IPS-18a (cell line): ENCODE measurements at regions not wholly inside any gene's neighbourhood (a gene's known extent, or its start where the extent isn't known, plus 50 kb on each side); places are given as distances from the start of the nearest gene placed in this dataset.

Experiments
- H3K27ac ChIP-seq: one replicate; pipeline ENCODE4 v1.5.1; 2013; ENCODE audit warnings: low read length
- H3K27me3 ChIP-seq: one replicate; pipeline ENCODE4 v1.6.1; 2013; ENCODE audit warnings: mild to moderate bottlenecking, low read length; ENCODE audit not compliant: control insufficient read depth, insufficient read depth
- H3K36me3 ChIP-seq: one replicate; pipeline ENCODE4 v1.6.1; 2013; ENCODE audit warnings: low read depth, low read length; ENCODE audit not compliant: control insufficient read depth
- H3K4me1 ChIP-seq: one replicate; pipeline ENCODE4 v1.6.1; 2013; ENCODE audit warnings: low read depth, low read length; ENCODE audit not compliant: control insufficient read depth
- H3K4me3 ChIP-seq: one replicate; pipeline ENCODE4 v1.5.1; 2013; ENCODE audit warnings: low read length
- H3K9ac ChIP-seq: one replicate; pipeline ENCODE4 v1.6.1; 2013; ENCODE audit warnings: mild to moderate bottlenecking, low read length, moderate library complexity
- H3K9me3 ChIP-seq: one replicate; pipeline ENCODE4 v1.6.1; 2013; ENCODE audit warnings: low read depth, low read length; ENCODE audit not compliant: control insufficient read depth

DNA sequence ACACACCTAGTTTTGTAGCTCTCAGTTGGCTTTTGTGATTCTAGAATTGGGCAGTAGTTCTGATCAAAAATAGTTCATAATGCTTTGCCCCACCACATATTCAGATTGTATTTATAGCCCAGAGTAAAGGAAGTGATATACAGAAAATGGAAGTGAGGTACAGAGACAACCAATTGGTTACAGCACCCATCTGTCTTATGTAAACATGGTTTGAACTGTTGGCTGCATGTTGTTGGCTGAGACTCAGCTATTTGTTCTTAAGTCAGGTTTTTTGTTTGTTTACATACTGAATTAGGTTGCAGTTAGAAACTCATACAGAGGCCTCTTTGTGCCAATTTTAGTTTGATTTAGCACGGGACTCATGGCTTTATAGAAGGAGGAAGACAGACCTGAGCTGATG lies 158.9 kb upstream of the GPR26 start:
- no peak overlapping the region for H3K27ac ChIP-seq
- H3K4me3 ChIP-seq, result no peak overlapping the region
- H3K27me3 ChIP-seq, result no peaks in the 10 kb centered on the region

DNA sequence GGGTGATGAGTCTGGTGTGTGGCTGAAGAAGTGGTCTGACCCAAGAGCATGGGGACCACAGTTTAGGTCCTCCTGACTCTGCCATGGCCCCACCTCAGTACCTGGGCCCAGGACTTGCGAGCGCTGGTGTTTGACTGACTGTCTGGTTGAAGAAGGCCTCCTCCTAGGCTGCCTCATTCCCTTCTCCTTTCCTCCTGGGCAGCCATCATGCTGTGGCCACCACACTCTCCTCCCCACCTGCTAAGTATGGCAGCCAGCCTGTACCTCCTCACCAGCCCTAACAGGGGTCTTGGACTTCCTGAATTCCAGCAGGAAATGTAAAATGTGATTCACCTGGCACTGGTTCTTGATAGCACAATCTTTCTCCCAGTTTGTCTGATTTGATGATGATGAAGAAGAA lies 156.8 kb upstream of the GPR26 start:
- Histone ChIP-seq H3K27ac (no peak overlapping the region), H3K36me3 (no peaks in the 10 kb centered on the region), H3K27me3 (no peaks in the 10 kb centered on the region), H3K4me1 (peaks cover 14% of the 10 kb centered on the region), H3K9me3 (no peaks in the 10 kb centered on the region), H3K4me3 (no peak overlapping the region), H3K9ac (no peak overlapping the region)

More for the DNA sequence above, 158.9 kb upstream of the GPR26 start:
- Histone ChIP-seq H3K9me3 (no peaks in the 10 kb centered on the region), H3K9ac (no peak overlapping the region), H3K36me3 (no peaks in the 10 kb centered on the region), H3K4me1 (no peaks in the 10 kb centered on the region)

- peaks cover 14% of the 10 kb centered on the region for H3K4me1 ChIP-seq
- no peaks in the 10 kb centered on the region for H3K27me3 ChIP-seq
- H3K27ac ChIP-seq, result no peak overlapping the region
- H3K9me3 ChIP-seq, result no peaks in the 10 kb centered on the region
- H3K4me3 ChIP-seq, result peak overlapping the region; percentile 16
- H3K9ac ChIP-seq, result peak overlapping the region; percentile 21
- no peaks in the 10 kb centered on the region for H3K36me3 ChIP-seq
These were observed 153.0 kb upstream of the GPR26 start for GRCh38 chr10:123512901-123513775.

GRCh38 chr10:123513870-123514269 lies 152.3 kb upstream of the GPR26 start:
- Histone ChIP-seq H3K4me3 (peak overlapping the region; percentile 16), H3K27ac (no peak overlapping the region), H3K27me3 (no peaks in the 10 kb centered on the region), H3K9me3 (no peaks in the 10 kb centered on the region), H3K9ac (peak overlapping the region; percentile 21), H3K36me3 (no peaks in the 10 kb centered on the region), H3K4me1 (peaks cover 14% of the 10 kb centered on the region)

DNA sequence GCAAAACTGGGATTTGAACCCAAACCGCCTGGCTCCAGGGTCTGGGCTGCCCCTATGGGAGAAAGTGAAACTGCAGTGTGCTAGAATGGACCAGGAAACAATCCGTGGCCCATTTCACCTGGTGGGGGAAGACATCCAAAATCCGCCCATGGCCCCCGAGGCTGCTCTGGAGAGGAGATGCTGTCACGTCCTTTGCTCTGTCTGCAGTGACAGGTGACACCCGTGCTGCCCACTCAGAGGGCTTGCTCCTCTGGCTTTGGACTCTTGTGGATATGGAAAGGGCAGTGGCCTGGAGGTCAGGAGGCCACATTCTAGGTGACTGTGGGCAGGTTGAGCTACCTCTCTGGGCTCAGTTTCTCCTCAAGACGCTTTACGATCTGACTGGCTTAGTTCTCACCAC lies 151.2 kb upstream of the GPR26 start:
- peaks cover 14% of the 10 kb centered on the region for H3K4me1 ChIP-seq
- H3K36me3 ChIP-seq, result no peaks in the 10 kb centered on the region
- H3K9ac ChIP-seq, result no peak overlapping the region
- no peak overlapping the region for H3K27ac ChIP-seq
- no peaks in the 10 kb centered on the region for H3K9me3 ChIP-seq
- no peak overlapping the region for H3K4me3 ChIP-seq
- H3K27me3 ChIP-seq, result no peaks in the 10 kb centered on the region

GRCh38 chr10:123515661-123516060 lies 150.5 kb upstream of the GPR26 start:
- Histone ChIP-seq H3K36me3 (no peaks in the 10 kb centered on the region), H3K27me3 (no peaks in the 10 kb centered on the region), H3K4me1 (peaks cover 14% of the 10 kb centered on the region), H3K9ac (no peak overlapping the region), H3K9me3 (no peaks in the 10 kb centered on the region), H3K27ac (no peak overlapping the region), H3K4me3 (no peak overlapping the region)

DNA sequence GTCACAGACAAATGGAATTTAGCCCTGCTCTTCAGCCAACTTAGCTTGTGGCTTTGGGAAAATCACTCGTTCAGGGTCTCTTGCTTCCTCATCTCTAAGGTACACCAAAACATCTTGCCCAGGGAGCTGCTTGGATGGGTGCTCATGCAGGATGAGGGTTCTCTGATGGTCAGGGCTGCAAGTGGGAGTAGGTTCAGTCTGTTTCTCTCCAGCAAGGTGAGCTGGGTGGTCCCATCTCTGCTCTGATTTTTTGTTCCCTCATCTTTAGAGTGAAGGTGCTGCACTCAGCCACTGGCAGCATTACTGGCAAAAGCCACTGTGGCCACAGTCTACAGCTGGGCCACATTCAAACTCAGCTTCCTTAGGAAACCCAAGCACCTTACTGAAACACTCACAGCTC lies 149.9 kb upstream of the GPR26 start:
- H3K4me3 ChIP-seq, result no peak overlapping the region
- H3K9ac ChIP-seq, result no peak overlapping the region
- H3K36me3 ChIP-seq, result no peaks in the 10 kb centered on the region
- H3K27me3 ChIP-seq, result no peaks in the 10 kb centered on the region
- peaks cover 14% of the 10 kb centered on the region for H3K4me1 ChIP-seq
- no peak overlapping the region for H3K27ac ChIP-seq
- no peaks in the 10 kb centered on the region for H3K9me3 ChIP-seq

DNA sequence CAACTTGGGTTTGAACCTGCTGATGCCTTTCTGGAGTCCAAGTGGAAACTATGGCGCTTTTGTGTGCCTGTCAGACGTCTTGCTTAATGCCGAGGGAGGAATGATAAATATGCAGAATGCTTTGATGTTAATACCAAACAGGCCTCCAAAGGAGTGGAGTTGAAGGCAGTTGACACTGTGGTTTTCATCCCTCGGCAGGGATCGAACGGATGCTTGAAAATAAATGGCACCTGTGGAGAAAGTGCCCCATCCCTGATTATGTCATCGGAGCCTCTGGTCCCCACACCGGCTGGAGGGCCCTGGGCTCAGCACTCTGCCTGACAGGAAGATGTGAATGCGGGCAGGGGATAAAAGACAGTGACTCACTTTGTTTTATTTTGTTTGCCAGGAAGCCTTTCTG lies 148.7 kb upstream of the GPR26 start:
- Histone ChIP-seq H3K4me1 (peaks cover 14% of the 10 kb centered on the region), H3K27ac (no peak overlapping the region), H3K9me3 (no peaks in the 10 kb centered on the region), H3K27me3 (no peaks in the 10 kb centered on the region), H3K9ac (no peak overlapping the region), H3K36me3 (no peaks in the 10 kb centered on the region), H3K4me3 (no peak overlapping the region)

DNA sequence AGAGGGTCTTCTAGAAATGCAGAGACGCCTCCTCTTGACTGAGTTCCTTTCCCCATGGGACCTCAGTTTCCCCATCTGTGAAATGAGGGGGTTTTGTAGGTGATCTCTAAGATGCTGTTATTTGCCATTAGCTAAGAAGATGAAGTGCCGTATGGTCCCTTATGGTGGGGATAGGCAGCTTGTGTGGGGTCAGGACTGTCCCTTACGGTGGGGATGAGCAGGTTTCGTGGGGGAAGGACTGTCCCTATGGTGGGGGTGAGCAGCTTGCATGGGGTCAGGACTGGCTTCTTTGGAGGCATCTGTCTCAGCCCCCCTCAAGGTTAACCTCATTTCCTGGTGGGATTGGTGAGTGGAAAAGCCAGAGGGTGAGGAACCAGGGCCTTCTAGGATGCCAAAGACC lies 148.3 kb upstream of the GPR26 start:
- Histone ChIP-seq H3K9ac (no peak overlapping the region), H3K4me3 (no peak overlapping the region), H3K4me1 (peaks cover 11% of the 10 kb centered on the region), H3K27me3 (no peaks in the 10 kb centered on the region), H3K9me3 (no peaks in the 10 kb centered on the region), H3K27ac (no peak overlapping the region), H3K36me3 (no peaks in the 10 kb centered on the region)

- no peaks in the 10 kb centered on the region for H3K27me3 ChIP-seq
- peaks cover 2% of the 10 kb centered on the region for H3K4me1 ChIP-seq
- H3K36me3 ChIP-seq, result no peaks in the 10 kb centered on the region
These were observed 147.4 kb upstream of the GPR26 start for GRCh38 chr10:123518765-123519164.

DNA sequence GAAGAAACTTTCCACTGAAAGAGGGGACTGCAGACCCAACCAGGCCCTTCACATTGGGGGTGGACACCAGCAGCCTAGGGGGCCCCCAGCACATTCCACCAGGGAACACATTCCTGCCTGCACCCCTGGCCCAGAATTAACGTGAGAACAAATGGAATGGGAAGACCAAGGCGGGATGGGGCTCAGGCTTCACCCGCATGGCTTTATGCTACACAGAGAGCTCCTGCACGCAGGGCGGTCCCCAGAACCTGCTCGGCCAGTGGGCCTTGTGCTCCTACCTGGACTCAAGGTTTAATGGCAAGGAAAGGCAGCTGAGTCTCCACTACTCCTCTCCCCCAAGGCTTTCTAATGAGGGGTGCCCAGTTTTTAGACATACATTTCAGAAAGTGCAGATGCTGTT lies 146.3 kb upstream of the GPR26 start:
- H3K9me3 ChIP-seq, result no peaks in the 10 kb centered on the region
- no peak overlapping the region for H3K9ac ChIP-seq
- no peaks in the 10 kb centered on the region for H3K27me3 ChIP-seq
- no peaks in the 10 kb centered on the region for H3K4me1 ChIP-seq
- no peak overlapping the region for H3K27ac ChIP-seq
- H3K36me3 ChIP-seq, result no peaks in the 10 kb centered on the region
- no peak overlapping the region for H3K4me3 ChIP-seq

More at GRCh38 chr10:123518765-123519164, 147.4 kb upstream of the GPR26 start:
- Histone ChIP-seq H3K4me3 (no peak overlapping the region), H3K9me3 (no peaks in the 10 kb centered on the region), H3K9ac (no peak overlapping the region), H3K27ac (no peak overlapping the region)

- Histone ChIP-seq H3K9ac (no peak overlapping the region), H3K4me3 (no peak overlapping the region), H3K4me1 (no peaks in the 10 kb centered on the region), H3K36me3 (no peaks in the 10 kb centered on the region), H3K27ac (no peak overlapping the region), H3K9me3 (no peaks in the 10 kb centered on the region), H3K27me3 (no peaks in the 10 kb centered on the region)
These were observed 145.1 kb upstream of the GPR26 start for GRCh38 chr10:123521076-123521475.
